ENCODE measurements at regions not wholly inside any gene's neighbourhood (a gene's known extent, or its start where the extent isn't known, plus 50 kb on each side); places are given as distances from the start of the nearest gene placed in this dataset.
"Not testable (repeated sequence)": the region's sequence is repeated elsewhere in the genome, so short reads cannot be mapped to it uniquely, and the experiment has no call there.

- POLR2A ChIA-PET: no interaction called here
- Histone ChIP-seq H3K27ac (ENCODE audit: low read depth, low read length) (no peak overlapping the region), H3K27me3 (ENCODE audit: control insufficient read depth, insufficient read depth, low read length) (no peaks in the 10 kb centered on the region), H3K4me3 (ENCODE audit: low read depth, low read length) (no peak overlapping the region), H3K9me3 (ENCODE audit: control insufficient read depth, insufficient read depth, low read length) (no peaks in the 10 kb centered on the region)
- no peak for TF ChIP-seq CTCF (IDR thresholded peaks at IDR 0.05; ENCODE audit: low read depth, low read length)
- DNase-seq (ENCODE audit: low read depth, low spot score): no peak
- CTCF ChIA-PET: interaction anchor here (1.0 kb wide), 1 partner anchor 88 kb away, joined by 3 read pairs; no protein-coding TSS in a partner anchor
Measured at GRCh38 chr9:89690334-89690912, 85.6 kb downstream of the GADD45G start.

- POLR2A ChIA-PET: no interaction called here
- Histone ChIP-seq H3K27me3 (ENCODE audit: control insufficient read depth, insufficient read depth, low read length) (no peaks in the 10 kb centered on the region), H3K27ac (ENCODE audit: low read depth, low read length) (no peak overlapping the region), H3K9me3 (ENCODE audit: control insufficient read depth, insufficient read depth, low read length) (no peaks in the 10 kb centered on the region), H3K4me3 (ENCODE audit: low read depth, low read length) (no peak overlapping the region)
- CTCF ChIA-PET: no interaction called here
- DNase-seq (ENCODE audit: low read depth, low spot score): no peak
- no peak for TF ChIP-seq CTCF (IDR thresholded peaks at IDR 0.05; ENCODE audit: low read depth, low read length)
Measured at GRCh38 chr9:89695441-89695891, 90.7 kb downstream of the GADD45G start.

GRCh38 chr9:89695979-89696378 lies 91.2 kb downstream of the GADD45G start:
- POLR2A ChIA-PET; H3K9me3 ChIP-seq (ENCODE audit: control insufficient read depth, insufficient read depth, low read length); H3K27me3 ChIP-seq (ENCODE audit: control insufficient read depth, insufficient read depth, low read length); H3K27ac ChIP-seq (ENCODE audit: low read depth, low read length); CTCF ChIA-PET; DNase-seq (ENCODE audit: low read depth, low spot score); H3K4me3 ChIP-seq (ENCODE audit: low read depth, low read length): not testable (repeated sequence)

GRCh38 chr9:89696780-89697179 lies 92.0 kb downstream of the GADD45G start:
- Histone ChIP-seq H3K9me3 (ENCODE audit: control insufficient read depth, insufficient read depth, low read length) (no peaks in the 10 kb centered on the region), H3K27me3 (ENCODE audit: control insufficient read depth, insufficient read depth, low read length) (no peaks in the 10 kb centered on the region), H3K27ac (ENCODE audit: low read depth, low read length) (no peak overlapping the region), H3K4me3 (ENCODE audit: low read depth, low read length) (no peak overlapping the region)
- TF ChIP-seq CTCF (IDR thresholded peaks at IDR 0.05; ENCODE audit: low read depth, low read length): no peak
- DNase-seq (ENCODE audit: low read depth, low spot score): no peak
- ChIA-PET CTCF (no interaction called here), POLR2A (no interaction called here)

- CTCF ChIA-PET: no interaction called here
Measured at GRCh38 chr9:89697553-89697952, 92.7 kb downstream of the GADD45G start.

More at GRCh38 chr9:89697553-89697952, 92.7 kb downstream of the GADD45G start:
- POLR2A ChIA-PET: no interaction called here
- no peaks in the 10 kb centered on the region for H3K9me3 ChIP-seq (ENCODE audit: control insufficient read depth, insufficient read depth, low read length)
- DNase-seq (ENCODE audit: low read depth, low spot score): no peak
- H3K27me3 ChIP-seq (ENCODE audit: control insufficient read depth, insufficient read depth, low read length): no peaks in the 10 kb centered on the region
- H3K4me3 ChIP-seq (ENCODE audit: low read depth, low read length): no peak overlapping the region
- H3K27ac ChIP-seq (ENCODE audit: low read depth, low read length): no peak overlapping the region
- no peak for TF ChIP-seq CTCF (IDR thresholded peaks at IDR 0.05; ENCODE audit: low read depth, low read length)

Measured in AG04450 (cell line).